ENCODE measurements at regions not wholly inside any gene's neighbourhood (a gene's known extent, or its start where the extent isn't known, plus 50 kb on each side); places are given as distances from the start of the nearest gene placed in this dataset.
A peak's percentile ranks its signal among the peaks of the same experiment; 100 is the strongest.

DNA sequence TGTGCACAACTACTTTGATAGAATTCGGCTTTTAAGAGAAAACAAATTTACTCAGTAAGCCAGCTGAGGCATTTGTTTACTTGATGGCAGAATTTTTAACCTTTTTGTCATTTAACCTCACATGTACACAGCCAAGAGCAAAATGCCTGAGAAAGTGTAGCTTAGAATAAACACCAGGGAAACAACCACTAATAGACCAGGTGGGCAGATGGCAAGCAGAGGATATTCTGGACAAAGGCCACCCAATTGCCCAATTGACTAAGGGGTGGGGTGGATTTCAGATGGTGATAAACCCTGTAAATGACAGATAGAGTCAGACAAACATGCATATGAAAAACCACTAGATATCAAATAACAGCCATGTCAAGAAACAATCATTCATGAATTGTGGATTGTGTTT, 190.7 kb upstream of the FBXL4 start:
- no peak for DNase-seq

DNA sequence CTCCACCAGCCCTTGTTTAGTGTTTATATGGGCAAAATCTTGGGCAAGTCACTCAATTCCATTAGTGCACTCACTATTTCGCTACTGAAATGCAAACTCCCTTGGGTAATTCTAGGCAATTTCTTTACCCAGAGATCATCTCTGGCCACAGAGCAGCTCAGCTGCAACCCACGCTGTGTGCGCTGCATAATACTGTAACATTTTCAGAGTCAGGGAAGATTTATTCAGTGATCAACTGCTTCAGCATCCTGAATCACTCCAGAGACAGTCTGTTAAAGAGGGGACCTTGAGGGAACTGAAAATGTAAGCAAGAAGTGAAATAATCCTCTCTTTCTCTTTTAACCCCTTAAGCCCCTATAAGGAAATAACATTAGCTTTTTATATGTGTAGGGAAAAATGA, 189.6 kb upstream of the FBXL4 start:
- DNase-seq = no peak

- no peak for DNase-seq
These were observed 188.7 kb upstream of the FBXL4 start for GRCh38 chr6:99136488-99136887.

DNA sequence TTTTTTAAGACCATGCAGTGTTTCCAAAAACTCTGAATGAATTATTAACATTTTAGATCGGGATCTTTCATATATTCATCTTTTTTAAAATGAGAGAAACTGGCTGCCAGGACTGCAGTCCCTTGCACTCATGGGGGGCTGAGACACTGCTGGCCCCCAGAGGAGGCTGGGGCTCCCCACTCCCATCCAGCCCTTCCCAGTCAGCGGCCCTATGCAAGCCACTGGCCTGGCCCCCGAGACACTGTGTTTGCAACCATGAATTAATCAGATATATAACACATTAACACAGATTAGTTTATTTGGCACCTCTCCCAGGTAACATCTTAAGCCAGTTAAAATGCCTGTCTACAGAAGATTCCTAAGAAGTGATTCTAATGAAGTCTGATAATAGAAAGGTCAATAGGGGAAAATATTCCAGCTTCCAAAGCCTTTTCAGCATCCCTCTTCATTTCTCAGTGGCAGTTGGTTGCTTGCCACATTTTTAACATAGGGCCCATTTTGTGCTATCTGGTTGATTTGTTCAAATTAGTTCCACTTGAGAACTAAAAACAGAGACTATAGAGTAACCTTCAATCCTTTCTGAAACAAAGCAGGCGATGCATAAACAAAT, 184.4 kb upstream of the FBXL4 start:
- no peak for DNase-seq

DNA sequence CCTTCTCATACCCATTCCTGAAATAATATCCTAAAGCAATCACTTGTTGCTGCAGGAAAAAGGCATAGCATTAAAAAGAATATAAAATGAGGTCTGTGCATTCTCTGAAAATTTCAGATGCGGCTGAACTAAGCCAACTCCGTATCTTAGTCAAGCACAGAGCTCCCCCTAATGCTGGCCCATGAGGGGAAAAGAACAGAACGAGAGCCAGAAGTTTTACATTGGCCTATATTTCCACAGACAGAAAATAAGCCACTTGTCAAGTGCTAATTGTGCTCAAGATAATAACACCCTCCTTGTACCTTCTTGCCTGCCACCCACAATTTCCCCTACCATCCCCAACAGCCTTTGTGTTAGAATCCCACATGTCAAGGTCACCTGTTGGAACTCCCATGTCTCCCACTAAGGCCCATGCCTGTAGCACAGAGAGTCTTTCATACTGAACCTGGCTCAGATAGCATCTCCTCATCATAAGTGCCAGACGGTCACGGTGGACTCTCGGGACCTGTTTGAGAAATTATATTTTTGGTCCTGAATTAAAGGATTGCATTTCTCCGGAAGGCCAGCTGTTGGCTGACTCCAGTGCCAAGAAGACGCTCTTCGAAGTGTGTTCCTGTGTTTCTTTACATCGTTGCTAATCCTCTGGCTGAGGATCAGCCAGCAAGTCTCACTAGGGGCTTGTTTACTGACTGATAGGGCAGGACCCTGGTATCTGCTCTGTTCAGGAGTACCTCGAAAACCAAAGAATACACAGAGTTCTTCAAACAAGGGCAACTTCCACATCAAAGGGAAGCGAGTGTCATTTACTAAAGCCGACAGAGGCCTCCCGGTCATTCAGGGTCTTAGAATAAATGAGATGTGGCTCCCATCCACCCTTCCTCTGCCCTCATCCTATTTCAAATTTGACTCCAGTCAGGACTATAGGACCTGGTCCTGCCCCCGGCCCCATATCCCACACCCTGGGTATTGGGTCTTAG, 183.4 kb upstream of the FBXL4 start:
- DNase-seq = no peak

DNA sequence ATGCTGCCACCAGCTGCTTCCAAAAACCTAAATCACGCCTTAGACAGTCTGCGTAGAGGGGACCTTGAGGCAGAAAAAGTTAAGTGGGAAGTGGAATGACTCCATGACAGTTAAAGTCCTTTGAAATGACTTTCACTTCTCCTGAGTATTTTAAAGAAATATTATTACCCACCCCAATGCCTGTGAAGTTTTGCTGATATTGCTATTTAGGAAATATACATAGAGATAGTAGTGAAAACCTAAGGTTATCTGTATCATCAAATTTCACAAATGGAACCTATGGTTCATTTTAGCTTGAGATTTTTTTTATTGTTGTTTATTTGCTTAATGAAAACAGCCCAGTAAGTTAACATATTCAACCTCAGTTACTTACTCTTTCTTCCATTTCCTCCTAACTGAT, 182.1 kb upstream of the FBXL4 start:
- no peak for DNase-seq

- DNase-seq = no peak
These were observed 174.0 kb upstream of the FBXL4 start for GRCh38 chr6:99121748-99122147.

DNA sequence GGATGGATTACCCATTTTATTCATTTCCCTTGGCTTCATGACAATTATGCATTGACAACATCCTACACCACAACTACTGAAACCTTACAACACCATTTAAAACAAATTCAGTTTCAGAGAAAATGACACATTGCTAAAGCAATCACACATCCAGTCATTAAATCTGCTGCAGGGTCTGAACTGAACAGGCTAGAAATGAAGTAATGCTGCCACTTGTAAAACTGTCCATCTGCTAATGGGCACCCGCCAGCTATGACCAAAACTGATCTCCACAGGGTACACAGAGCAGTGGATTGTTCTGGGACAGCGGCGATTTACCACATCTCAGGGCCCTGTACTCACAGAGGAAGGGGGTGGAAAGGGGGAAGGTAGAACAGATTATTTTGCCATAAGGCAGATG, 172.9 kb upstream of the FBXL4 start:
- DNase-seq = no peak

DNA sequence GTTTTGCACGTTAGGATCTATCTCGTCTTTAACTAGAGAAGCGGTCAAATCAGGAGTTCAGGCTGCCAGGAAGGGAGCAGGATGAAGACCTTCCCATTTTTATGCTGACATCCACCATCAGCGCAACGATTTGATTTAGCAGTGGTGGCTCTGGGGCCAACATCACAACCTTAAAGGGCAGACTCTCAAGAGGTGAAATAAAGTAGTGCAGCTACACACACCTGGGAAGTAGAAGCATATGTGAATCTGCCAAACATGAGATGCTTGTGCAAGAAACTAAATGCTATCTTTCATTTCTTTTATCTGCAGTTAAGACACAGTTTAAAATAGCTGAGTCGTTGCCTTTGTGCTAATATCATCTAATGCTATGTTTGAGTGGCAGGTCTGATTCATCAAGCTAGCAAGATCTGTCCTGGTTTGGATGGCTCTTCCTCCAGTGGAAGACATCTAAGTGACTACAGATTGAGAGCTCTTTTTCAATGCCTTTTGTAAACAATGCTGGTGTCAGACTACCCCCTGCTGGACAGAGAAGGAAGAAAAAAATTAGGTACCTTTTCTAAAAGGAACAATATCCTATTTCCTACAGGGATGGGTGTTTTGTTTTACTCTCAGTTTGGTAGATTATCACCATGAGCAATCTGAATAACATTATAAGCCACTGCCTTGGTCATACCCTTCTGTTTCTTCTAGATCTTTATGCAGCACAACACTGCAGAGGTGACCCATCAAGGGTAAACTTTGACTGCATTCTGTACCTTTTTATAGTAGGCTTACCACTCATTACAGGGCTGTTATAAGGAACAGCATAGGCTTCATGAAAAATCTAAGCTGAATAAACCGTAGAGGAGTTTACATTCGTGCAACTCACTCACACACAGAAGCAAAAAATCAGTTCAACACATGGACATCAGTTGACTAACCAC, 171.6 kb upstream of the FBXL4 start:
- peak; percentile 36 for DNase-seq

DNA sequence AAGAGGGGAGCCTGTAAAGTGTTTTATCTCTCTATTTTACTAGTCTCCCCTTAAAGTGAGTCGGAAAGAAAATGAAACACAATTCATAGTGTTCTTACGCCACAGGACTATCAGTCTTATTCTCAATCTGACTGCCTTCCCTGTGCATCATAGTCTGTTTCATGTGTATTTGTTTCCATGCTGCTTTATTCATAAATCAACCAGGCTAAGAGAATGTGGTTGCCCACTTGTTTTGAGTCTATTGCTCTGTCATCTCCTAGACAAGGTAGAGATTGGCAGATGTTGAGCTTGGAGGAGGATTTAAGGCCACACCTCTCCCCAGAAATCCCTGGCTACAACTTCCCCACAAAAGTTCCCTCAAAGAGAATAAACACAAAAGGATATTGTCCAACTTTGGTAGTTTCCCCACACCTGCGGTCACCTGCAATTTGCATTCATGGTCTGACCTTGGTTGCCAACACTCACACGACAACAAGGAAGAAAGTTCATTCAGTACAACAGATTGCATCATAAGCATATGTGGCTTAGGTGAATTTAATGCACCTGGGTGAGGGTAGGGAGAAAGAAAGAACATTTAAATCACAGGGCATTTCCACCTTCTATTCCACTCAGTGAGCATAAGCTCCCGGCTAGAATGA, 167.1 kb upstream of the FBXL4 start:
- DNase-seq = no peak

GRCh38 chr6:99111590-99111989, 163.8 kb upstream of the FBXL4 start:
- no peak for DNase-seq

GRCh38 chr6:99110029-99110428, 162.3 kb upstream of the FBXL4 start:
- no peak for DNase-seq

GRCh38 chr6:99104218-99104617, 156.5 kb upstream of the FBXL4 start:
- DNase-seq = no peak

- no peak for DNase-seq
These were observed 151.5 kb upstream of the FBXL4 start for GRCh38 chr6:99099243-99099642.

GRCh38 chr6:99096170-99096569, 148.4 kb upstream of the FBXL4 start:
- no peak for DNase-seq

GRCh38 chr6:99093456-99094190, 145.9 kb upstream of the FBXL4 start:
- DNase-seq = no peak

DNA sequence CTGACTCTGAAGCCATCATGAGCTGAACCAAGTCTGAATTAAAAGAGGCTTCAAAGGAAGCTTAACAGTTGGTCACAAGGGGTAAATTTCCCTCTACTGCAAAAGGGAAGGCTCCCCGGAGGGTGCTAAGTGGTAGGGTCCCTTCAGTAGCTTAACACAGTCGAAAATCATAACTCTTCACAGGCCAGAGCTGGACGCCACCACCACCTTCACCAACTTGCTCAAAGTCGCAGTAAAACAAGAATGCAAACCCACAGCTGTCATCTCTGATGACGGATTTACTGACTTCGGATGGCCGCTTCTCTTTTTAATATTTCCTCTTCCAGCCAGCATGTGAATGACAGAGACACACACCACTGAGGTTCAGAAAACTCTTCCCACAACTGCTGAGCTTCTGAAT, 144.7 kb upstream of the FBXL4 start:
- DNase-seq = no peak

DNA sequence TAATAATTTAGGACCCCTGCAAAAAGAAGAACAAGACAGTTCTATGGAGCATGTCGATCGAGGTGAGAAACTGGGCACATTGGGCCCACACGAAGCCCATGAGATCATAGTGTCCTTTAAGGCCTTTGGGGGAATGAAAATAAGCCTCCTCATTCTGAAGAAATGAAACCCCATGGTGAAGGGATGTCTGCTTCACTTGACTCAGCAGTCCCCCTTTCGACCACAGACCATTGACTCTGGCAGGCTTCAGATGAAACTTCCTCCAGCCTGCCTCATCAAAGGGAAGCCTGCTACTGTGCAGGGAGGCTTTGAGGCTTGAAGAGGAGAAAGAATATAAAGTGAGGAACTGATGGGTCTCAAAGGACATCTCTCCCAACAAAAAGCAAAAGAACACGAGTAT, 144.2 kb upstream of the FBXL4 start:
- DNase-seq = no peak

GRCh38 chr6:99080191-99080590, 132.4 kb upstream of the FBXL4 start:
- no peak for DNase-seq

DNA sequence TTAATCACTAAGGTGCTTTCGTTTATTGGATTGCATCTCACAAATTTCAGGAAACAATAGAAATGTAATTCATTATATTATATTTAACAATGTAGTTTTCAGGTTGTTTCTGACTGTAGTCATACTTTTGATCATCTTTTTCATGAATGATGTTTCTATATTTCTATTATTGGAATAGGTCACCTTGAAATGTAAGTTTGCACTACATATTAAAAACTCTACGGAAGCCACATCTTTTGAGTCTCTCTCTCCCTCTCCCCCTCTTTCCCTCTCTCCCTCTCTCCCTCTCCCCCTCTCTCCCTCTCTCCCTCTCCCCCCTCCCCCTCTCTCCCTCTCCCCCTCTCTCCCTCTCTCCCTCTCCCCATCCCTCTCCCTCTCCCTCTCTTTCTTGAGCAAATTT, 131.3 kb upstream of the FBXL4 start:
- DNase-seq = no peak

DNA sequence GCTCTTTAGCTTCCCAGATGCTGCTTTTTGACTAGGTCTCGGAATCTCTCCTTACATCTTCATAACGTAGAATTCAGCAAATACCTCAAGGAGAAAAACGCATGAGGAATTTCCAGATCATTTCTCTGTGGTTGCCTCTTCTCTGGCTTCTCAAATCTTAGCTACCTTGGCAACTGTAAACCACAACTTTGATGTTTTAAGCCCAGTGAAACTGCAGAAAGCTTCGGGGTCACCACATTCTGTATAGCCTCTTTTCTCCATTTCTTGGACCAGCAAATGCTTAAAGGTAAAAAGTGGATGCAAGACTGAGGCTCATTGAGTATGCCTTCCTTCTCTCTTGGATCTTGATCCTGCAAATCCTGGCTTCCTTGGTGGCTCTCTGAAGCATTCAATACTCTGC, 125.5 kb upstream of the FBXL4 start:
- DNase-seq = no peak

DNA sequence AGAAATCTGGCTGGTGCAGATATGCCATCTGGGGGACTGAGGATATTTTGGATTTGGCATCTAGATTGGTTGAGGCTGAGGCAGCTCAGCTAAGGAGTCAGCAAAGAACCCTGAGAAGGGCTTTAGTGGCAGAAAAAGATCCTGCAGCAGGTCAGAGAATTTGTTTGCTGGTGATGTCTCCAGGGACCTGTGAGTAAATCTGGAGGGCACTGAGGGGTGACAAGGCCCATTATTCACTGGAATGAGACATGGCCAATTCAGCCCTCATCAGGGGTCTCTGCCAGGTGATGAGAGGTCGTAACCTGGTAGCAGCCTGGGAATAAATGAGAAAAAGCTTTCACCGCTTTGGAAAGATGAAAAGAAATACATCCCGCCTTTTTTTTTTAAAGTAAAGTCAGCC, 118.3 kb upstream of the FBXL4 start:
- no peak for DNase-seq
